GM10266 (cell line): ENCODE measurements at regions not wholly inside any gene's neighbourhood (a gene's known extent, or its start where the extent isn't known, plus 50 kb on each side); places are given as distances from the start of the nearest gene placed in this dataset.

Experiments
- DNase-seq: peaks from one replicate; pipeline ENCODE4 v3.0.0; 2012; ENCODE audit errors: extremely low spot score
- TF ChIP-seq, protein P1 (sequence below): IDR thresholded peaks from 2 replicates; pipeline ENCODE4 v1.5.1; 2012; ENCODE audit warnings: mild to moderate bottlenecking, low read depth; ENCODE audit not compliant: control insufficient read depth, insufficient read depth; ENCODE audit errors: missing control alignments

DNA sequence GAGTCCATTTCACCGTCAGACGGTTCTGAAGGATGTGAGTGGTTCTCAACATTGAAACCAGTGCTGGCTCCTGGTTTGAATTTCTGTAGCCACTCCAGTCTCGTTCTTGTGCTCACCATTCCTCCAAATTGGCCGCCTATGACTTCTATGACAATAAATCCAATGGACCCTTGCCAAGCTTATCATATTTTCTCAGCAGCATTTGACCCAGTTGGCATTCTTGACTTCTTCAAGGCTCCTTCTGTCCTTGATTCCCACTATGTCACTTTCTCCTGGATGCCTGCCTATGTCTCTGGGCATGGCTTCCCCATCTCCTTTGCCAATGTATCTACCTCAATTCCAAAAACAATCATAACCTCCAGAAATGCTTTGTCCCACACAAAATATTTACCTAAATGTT, 756.0 kb upstream of the NRSN1 start:
- DNase-seq = no peak
- TF ChIP-seq, protein P1, sequence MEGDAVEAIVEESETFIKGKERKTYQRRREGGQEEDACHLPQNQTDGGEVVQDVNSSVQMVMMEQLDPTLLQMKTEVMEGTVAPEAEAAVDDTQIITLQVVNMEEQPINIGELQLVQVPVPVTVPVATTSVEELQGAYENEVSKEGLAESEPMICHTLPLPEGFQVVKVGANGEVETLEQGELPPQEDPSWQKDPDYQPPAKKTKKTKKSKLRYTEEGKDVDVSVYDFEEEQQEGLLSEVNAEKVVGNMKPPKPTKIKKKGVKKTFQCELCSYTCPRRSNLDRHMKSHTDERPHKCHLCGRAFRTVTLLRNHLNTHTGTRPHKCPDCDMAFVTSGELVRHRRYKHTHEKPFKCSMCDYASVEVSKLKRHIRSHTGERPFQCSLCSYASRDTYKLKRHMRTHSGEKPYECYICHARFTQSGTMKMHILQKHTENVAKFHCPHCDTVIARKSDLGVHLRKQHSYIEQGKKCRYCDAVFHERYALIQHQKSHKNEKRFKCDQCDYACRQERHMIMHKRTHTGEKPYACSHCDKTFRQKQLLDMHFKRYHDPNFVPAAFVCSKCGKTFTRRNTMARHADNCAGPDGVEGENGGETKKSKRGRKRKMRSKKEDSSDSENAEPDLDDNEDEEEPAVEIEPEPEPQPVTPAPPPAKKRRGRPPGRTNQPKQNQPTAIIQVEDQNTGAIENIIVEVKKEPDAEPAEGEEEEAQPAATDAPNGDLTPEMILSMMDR = no peak

DNA sequence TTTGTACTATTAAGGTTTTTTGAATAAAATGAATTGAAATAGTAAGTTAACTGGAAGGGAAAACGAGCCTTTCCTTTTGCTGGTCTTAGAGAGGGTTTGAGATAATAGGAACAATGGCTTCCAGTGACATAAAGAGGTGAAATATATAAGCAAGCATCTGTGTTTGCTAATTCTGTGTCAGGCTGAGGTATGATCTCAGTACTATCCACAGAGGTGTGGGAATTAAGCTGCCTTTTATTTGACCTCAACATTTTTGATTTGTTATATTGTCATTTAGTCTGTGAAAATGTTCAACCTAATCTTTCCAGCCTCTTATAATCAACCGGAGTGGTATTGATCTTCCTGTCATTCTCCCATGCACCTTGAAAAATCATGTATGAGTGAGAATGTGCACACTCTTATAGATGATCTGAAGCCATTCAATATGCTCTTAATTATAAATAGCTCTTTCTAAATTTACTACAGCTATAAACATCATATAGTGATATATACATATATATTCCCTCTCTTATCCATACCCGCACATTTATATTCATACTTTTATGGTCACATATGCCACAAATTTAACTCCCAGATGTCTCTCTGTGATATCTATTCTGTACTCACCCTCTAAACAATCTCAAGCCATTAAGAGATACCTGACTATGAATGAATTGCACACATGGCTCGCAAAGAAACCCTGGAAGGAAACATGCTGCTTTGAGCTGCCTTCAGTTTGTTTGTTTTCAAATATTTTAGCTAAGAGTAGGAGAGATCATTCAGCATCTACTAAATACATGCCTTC, 754.7 kb upstream of the NRSN1 start:
- DNase-seq = no peak
- TF ChIP-seq, protein P1 = no peak

DNA sequence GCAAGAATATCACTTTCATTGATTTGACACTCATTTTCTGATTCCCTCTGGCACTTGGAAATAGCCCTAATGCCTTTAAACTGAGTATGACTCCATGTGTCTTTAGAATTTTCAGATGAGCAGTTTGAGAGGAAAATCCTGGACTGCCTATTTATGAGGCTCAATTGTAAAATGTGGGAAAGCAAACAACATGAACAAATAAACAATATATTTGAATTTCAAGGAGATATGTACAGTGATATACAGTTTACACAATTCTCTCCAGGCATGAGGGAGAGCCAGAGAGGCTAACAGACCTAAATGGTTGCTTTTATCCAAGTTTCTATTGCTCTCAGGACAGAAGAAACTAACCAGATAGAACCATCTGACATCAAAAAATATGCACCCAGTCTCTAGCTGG, 748.2 kb upstream of the NRSN1 start:
- no peak for DNase-seq
- TF ChIP-seq, protein P1 = no peak

DNA sequence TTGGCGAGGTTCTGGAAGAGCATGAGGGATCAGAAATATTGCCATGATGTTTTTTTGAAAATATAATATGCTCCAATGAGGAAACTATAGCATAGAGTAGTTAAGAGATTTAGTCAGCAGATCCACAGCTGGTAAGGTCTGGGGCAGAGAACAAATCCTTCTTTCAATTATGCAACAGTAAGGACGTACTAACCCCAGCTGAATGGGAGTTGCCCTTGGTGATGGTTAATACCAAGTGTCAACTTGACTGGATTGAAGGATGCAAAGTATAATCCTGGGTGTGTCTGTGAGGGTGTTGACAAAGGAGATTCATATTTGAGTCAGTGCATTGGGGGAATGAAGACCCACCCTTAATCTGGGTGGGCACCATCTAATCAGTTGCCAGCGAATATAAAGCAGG, 745.5 kb upstream of the NRSN1 start:
- TF ChIP-seq, protein P1 = no peak
- no peak for DNase-seq

DNA sequence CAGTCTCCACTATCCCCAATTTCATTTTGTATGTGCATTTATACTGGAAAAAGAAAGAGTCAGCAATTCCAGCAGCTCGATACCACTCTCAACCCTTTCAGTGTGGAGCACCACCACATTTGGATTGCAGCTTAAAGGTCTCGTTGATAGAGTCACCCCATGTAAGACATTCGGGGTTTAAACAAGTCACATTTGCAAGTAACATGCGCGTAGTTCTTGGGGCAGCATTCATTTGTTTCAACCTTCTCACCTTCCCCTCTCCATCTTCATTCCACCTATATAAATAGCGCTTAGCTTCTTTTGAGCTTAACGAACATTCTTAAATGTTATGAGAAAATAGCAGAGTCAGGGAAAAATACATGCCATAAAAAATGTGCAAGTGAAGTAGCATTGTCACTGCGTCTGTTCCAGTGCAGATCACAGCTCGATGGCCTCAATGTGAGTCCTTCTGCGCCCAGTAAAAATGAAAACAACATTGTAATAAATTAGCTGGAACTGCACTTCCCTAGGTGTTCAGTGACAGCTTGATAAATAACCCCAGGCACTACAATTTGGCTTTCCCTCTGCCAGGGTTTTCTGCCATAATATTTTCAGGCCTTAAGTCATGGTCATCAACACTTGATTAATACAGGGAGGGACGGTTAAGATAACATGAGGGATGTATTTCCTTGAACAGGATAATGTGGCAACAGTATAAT, 737.8 kb upstream of the NRSN1 start:
- TF ChIP-seq, protein P1 = no peak
- DNase-seq = no peak

- TF ChIP-seq, protein P1 = no peak
- no peak for DNase-seq
Measured at GRCh38 chr6:23389386-23389785, 736.6 kb upstream of the NRSN1 start.

DNA sequence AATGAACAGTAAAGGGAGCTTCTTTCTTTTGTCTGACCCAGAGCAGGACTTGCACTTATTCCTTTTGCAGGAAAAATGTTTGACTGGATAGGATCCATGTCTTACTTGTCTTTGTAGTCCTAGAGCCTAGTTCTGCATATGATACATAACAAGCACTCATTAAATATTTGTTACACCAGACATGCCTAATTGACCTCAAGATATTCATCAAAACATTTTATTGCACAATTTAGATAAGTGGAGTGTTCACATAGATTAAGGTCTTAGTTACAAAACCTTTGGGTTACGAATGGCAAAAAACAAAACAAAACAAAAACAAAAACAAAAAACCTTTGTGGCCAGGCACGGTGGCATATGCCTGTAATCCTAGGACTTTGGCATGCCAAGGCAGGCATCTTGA, 735.8 kb upstream of the NRSN1 start:
- DNase-seq = no peak
- TF ChIP-seq, protein P1 = no peak
